ENCODE measurements at regions not wholly inside any gene's neighbourhood (a gene's known extent, or its start where the extent isn't known, plus 50 kb on each side); places are given as distances from the start of the nearest gene placed in this dataset.

DNA sequence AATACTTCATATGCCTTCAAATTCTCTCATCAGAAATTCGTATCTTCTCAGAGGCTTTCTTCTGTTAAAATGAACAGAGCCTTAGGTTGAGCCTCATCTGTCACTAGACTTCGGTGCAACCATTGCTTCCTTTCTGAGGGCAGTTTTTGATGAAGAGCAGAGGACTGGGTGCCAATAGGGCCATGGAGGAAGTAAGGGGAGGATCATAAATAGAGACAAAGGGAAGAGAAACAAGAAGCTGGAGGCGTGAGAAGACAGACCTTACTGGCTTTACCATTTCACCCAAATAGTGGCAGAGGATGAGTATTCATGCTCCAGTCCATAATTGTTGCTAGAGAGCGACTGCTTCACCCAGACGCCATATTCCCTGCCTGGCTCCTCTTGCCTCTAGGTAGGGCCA is 215.6 kb upstream of the PKDCC start:
- H3K27ac ChIP-seq: no peak overlapping the region
- TF ChIP-seq, protein P1, sequence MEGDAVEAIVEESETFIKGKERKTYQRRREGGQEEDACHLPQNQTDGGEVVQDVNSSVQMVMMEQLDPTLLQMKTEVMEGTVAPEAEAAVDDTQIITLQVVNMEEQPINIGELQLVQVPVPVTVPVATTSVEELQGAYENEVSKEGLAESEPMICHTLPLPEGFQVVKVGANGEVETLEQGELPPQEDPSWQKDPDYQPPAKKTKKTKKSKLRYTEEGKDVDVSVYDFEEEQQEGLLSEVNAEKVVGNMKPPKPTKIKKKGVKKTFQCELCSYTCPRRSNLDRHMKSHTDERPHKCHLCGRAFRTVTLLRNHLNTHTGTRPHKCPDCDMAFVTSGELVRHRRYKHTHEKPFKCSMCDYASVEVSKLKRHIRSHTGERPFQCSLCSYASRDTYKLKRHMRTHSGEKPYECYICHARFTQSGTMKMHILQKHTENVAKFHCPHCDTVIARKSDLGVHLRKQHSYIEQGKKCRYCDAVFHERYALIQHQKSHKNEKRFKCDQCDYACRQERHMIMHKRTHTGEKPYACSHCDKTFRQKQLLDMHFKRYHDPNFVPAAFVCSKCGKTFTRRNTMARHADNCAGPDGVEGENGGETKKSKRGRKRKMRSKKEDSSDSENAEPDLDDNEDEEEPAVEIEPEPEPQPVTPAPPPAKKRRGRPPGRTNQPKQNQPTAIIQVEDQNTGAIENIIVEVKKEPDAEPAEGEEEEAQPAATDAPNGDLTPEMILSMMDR (conservative IDR thresholded peaks at IDR 0.05): no peak

DNA sequence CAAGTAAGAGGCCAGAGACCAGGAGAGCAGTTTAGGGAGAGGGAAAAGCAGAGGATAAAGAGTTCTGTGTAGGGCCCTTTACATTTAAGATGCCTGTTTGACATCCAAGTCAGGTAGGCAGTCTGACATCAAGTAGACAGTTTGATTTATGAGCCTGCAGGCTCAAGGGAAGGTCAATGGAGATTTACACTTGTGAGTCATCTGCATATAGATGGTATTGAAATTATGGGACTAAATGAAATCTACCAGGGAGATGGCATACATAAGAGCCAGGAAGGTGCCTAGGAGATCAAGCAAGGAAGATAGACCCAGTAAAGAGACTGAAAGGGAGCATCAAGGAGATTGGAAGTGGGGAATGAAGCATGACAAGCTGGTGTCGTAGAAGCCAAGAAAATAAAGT is 212.4 kb upstream of the PKDCC start:
- TF ChIP-seq, protein P1 (conservative IDR thresholded peaks at IDR 0.05): no peak

DNA sequence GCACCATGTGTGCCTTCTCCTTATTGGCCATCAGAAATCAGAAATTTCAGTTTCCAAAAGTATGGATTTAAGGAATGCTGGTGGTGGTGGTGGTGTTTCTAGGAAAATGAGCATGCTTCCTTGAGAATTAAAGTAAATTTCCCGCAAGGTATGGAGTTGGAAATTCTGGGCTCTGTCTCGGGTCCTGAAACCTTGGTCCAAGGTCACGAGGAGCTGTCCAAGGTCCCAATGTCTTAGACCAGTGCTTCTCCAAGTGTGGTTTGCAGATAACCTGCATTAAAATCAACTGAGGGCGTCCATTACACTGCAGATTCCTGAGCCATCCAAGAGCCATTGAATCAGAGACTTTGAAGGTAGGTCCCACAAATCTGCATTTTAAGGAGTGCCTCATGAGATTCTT is 210.9 kb upstream of the PKDCC start:
- H3K27ac ChIP-seq: no peak overlapping the region
- TF ChIP-seq, protein P1 (conservative IDR thresholded peaks at IDR 0.05): no peak

More for the DNA sequence above, 212.4 kb upstream of the PKDCC start:
- H3K27ac ChIP-seq: no peak overlapping the region

DNA sequence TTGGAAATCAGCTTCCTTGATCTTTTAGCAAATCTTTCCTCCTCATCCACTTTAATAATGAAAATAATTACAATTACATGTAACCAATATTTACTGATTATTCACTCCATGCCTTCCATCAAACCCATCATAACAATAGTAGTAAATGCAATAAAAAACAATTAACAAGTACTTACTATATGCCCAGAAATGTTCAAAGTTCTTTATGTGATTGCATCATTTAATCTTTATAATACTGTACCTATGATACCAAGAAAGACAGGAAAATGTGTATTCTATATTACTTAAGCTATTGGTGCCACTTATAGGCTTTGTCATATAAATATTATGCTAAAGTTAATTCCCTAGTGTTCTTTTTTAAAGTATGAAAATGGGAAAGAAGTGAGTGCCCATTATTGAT is 210.2 kb upstream of the PKDCC start:
- TF ChIP-seq, protein P1 (conservative IDR thresholded peaks at IDR 0.05): no peak
- no peak overlapping the region for H3K27ac ChIP-seq

DNA sequence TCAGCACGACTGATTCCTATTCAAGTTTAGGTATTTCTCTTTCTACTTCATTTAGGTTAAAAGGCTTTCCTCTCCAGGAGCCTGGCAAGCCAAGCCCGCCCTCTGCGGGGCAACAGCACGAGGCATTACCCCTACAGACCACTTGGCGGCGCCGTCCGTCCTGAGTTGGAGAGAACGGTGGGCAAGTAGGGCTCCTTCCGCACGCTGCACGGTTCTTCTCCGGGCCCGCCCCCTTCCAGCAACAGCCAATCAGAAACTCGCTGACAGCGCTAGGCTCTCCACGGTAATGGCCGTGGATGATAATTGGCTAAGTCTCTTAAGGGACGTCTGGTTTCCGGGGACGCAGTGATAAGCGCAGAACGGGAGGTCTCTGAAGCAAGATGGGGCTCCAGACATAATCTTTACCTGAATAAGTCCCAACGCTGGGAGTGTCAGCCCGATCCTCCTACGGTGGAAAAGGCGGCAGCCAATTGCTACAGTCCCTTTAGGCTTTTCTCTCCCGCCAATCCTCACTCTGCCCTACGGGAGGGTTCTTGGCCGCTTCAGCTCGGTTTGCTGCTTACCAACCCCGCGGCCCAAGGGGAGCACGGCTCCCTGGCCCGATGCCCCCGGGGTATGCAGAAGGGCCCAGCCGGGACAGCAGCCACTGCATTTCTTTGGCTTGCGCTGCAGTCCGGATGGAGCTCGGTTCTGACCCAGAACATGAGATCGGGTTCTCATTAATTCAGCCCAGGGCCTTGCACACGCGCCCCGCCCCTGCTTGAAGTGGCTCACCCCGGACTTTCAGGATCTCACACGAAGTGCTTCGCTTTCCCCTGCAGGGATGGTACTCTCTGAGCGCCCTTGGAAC is 206.9 kb upstream of the PKDCC start:
- H3K27ac ChIP-seq: peak overlapping the region; percentile 87
- TF ChIP-seq, protein P1 (conservative IDR thresholded peaks at IDR 0.05): peak; percentile 97

DNA sequence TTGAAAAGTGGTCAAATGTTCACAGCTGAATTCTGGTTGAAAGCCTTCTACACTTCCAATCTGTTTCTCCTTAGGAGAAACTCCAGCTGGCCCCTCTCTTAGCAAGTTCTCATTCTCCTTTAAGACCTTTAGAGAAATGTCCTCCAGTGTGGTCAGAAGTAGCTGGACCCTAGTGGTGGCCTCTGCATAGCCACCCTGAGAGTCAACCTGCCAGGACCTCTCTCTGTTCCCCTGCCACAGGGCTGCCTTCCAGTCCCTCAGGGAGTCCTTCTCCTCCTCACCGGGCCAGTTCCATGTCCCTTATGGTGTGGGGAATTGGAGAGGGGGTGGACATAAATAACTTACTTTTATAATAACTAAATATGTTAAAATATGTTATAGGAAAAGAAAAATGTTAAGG is 200.9 kb upstream of the PKDCC start:
- TF ChIP-seq, protein P1 (conservative IDR thresholded peaks at IDR 0.05): no peak
- no peak overlapping the region for H3K27ac ChIP-seq

DNA sequence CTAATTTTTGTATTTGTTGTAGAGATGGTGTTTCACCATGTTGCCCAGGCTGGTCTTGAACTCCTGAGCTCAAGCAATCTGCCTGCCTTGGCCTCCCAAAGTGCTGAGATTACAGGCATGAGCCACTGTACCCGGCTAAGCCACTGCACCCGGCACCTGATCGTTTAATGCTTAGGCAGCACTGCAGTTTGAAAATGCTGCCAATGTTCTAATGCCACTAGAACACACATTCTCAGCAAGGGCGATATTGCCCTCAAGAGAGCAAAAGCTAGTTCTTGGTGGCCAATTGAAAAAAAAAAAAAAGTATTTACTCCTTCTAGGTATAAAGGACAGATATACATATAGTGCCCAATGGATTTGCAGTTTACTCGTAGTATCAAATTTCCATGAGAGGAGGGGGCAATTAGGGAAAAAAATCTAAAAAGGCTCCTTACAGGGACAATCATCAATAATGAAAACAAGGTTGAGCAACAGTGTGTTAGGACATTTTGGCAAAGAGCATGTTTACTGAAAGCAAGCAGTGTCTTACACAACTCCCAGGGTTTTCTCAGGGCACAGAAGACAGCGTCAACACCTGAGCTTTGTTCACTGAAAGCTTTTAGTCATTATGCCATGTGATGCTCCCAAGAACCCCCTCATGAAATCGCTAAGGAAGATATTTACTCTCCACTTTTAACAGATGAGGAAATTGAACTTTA is 199.9 kb upstream of the PKDCC start:
- H3K27ac ChIP-seq: peak overlapping the region; percentile 28; the same call in 1 of the 2 replicates
- TF ChIP-seq, protein P1 (conservative IDR thresholded peaks at IDR 0.05): no peak

Measured in VCaP (cell line).